ENCODE measurements at regions not wholly inside any gene's neighbourhood (a gene's known extent, or its start where the extent isn't known, plus 50 kb on each side); places are given as distances from the start of the nearest gene placed in this dataset.
"Not testable (repeated sequence)": the region's sequence is repeated elsewhere in the genome, so short reads cannot be mapped to it uniquely, and the experiment has no call there.

DNA sequence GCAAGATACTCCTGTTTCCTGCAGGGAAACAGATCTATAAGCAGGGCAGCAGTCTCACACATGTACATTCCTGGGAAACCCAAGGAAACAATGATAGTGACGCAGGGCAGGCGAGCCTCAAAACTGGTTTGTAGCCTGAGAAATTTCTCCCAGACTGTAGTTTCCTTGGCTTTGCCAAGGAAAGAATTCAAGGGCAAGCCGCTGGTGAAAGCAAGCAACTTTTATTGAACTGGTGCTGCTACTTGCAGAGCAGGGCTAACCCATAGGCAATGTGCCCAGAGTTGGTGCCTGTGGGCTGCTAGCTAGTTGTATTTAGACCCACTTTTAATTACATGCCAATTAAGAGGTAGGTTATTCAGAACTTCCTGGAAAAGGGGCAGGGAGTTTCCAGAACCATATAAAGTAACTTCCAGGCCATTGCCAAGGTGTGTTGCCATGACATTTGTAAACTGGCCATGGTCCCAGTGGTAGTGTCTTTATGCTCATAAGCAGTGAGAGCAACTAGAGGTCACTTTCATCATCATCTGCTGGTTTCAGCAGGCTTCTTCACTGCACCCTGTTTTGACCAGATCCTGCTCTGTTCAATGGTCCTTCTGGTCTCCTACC is 92.0 kb downstream of the PPIAL4A start:
- not testable (repeated sequence) for DNase-seq (ENCODE audit: low read depth); H3K4me3 ChIP-seq (ENCODE audit: control insufficient read depth, low read depth, low read length)

DNA sequence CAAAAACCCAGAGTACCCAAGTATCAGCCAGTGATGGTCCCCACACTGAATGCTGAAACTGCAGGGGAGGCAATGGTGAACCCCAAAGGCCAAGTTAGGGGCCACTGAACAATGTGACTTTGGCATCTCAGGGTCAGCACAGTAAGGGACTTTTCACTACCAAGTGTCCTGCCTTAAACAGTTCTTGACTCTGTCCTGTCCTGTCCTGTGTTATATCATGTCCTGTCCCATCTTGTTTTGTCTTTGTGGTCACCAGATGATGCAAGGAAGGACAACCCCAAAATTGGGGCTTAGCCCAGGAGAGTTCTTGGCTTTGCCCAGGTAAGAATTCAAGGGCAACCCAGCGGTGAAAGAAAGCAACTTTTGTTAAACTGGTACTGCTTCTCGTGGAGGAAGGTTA is 105.0 kb downstream of the PPIAL4A start:
- DNase-seq (ENCODE audit: low read depth); H3K4me3 ChIP-seq (ENCODE audit: control insufficient read depth, low read depth, low read length): not testable (repeated sequence)

- DNase-seq (ENCODE audit: low read depth); H3K4me3 ChIP-seq (ENCODE audit: control insufficient read depth, low read depth, low read length): not testable (repeated sequence)
Measured at GRCh38 chr1:120995025-120995424, 105.5 kb downstream of the PPIAL4A start.

DNA sequence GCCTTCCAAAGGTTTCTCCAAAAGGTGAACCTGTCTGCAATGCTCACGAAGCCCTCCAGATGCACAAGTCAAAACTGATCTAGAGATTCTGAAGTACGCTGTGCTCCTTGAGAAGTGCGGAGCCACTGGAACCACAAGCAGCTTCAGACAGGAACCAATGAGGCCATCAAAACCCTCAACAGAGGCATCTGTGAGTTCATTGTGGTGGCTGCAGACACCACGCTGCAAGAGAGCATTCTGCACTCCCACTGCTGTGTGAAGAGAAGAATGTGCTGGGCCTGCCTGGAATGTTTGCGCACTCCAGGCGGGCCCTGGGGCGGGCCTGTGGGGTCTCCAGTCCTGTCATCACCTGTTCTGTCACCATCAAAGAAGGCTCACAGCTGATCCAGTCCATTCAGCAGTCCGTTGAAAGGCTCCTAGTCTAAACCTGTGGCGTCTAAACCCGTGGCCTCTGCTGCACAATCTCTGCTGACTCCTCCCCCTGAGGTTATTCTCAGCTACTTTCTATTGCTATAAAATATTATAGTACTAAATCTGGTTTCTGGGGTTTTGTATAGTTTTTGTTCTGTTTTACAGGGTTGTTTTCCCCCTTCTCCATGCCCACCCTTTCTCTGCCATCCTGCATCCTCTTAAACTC is 111.6 kb downstream of the PPIAL4A start:
- not testable (repeated sequence) for H3K4me3 ChIP-seq (ENCODE audit: control insufficient read depth, low read depth, low read length); DNase-seq (ENCODE audit: low read depth)

GRCh38 chr1:121003230-121003629 is 113.7 kb downstream of the PPIAL4A start:
- DNase-seq (ENCODE audit: low read depth); H3K4me3 ChIP-seq (ENCODE audit: control insufficient read depth, low read depth, low read length): not testable (repeated sequence)

DNA sequence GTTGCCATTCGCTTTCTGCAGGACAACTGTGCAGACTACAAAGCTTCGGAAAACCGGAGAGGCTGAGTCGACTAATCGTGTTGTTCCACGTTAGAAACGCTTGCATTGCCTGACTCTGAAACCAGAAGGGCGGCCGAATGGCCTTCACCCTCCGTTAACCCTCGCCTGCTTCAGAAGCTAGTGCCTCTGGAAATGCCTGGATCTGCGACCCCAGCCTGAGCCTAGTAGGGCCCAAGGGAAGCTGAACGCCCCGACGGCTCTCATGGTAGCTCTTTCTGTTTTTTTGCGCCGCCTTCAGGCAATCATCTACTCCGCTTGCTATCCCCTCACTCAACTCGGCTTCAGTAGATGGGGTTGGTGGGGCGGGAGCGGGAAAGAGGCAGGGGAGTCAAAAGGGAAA is 117.3 kb downstream of the PPIAL4A start:
- DNase-seq (ENCODE audit: low read depth); H3K4me3 ChIP-seq (ENCODE audit: control insufficient read depth, low read depth, low read length): not testable (repeated sequence)

DNA sequence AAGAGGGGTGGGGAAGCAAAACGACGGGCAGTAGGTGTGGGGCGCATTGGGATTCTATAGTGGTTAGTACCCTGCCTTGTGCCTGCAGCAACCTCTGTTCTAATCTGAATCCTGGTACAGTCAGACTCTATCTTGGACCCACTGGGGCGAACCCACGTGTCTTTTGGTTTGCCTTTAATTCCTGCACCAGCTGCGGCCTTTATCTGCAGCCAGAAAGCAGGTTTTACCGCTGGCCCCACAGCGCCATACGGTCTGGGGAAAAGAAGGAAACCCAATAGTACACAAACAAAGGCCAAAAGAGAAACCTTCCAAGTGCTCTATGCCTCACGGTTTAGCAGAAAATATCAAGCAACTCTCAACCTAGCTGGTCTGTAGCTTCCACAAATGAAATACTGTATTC is 118.2 kb downstream of the PPIAL4A start:
- H3K4me3 ChIP-seq (ENCODE audit: control insufficient read depth, low read depth, low read length); DNase-seq (ENCODE audit: low read depth): not testable (repeated sequence)

DNA sequence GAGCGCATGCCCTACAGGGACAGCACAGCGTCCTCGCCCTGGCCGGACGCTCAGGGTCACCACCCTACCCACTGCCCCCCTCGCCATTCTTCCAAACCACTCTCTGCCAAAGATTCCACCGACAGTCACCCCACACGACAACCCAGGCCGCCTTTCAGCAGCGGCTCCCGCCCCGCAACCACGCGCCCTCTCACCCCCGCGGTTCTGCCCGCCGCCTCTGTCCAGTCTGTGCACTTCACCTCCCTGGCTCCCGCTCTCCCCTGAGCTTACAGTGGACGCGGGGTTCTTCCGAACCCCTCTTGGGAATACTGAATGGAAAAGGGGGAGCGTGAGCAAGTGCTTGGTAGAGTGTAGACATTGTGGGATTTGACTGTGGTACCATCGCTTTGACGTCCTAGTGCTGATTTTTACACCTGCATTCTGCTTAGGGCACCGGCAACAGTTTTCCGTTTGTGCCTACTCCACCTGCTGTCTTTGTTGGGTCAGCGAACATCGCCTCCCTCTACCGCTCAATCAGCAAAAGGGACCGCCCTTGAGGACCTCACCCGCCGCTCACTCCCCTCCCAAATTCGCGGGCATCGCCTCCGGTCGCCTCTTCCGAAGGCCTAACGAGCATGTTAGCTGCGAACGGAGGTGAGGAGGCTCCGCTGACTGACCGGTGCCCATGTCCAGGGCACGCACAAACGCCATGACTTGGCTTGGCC is 119.1 kb downstream of the PPIAL4A start:
- DNase-seq (ENCODE audit: low read depth); H3K4me3 ChIP-seq (ENCODE audit: control insufficient read depth, low read depth, low read length): not testable (repeated sequence)

GRCh38 chr1:121009216-121010057 is 119.9 kb downstream of the PPIAL4A start:
- not testable (repeated sequence) for H3K4me3 ChIP-seq (ENCODE audit: control insufficient read depth, low read depth, low read length); DNase-seq (ENCODE audit: low read depth)

- not testable (repeated sequence) for H3K4me3 ChIP-seq (ENCODE audit: control insufficient read depth, low read depth, low read length); DNase-seq (ENCODE audit: low read depth)
Measured at GRCh38 chr1:121010141-121010540, 120.6 kb downstream of the PPIAL4A start.

GRCh38 chr1:121013181-121013580 is 123.6 kb downstream of the PPIAL4A start:
- not testable (repeated sequence) for DNase-seq (ENCODE audit: low read depth); H3K4me3 ChIP-seq (ENCODE audit: control insufficient read depth, low read depth, low read length)

DNA sequence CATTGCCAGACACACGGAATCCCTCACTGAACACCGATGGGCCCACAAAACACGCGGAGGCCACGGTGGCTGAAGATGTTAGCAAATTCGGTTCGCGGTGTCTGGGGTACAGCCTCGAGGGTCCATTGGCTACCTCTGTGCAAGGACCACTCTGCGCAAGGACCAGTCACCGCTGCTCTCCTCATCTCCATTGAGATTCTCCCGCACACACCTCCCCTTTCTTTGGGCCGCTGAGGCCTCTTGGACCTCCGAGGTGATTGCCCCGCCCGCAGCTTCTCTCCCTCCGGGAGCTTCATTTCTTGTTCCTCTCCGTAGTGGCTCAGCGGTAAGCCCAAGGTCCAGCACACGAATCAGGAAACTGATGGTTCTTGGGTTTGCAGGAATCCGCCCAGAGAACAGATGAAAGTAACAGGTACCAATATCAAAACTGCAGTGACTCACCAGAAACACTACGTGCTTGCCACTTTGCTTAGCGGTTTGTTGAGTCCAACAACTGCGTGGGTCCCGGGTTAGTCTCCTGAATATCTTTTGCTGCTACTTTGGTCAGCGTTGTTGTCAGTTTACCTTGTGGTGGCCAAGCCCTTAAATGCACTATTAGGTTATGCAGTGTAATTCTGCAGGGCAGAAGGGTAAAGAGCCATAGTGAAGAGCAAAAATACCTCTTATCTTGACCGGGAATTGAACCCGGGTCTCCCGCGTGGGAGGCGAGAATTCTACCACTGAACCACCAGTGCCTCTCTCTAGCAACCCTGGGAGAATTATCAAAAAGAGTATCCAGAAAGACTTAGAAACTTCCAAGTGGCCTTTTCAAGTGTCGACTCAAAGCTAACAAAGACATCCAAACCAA is 126.8 kb downstream of the PPIAL4A start:
- not testable (repeated sequence) for H3K4me3 ChIP-seq (ENCODE audit: control insufficient read depth, low read depth, low read length)
- peak; percentile 10 for DNase-seq (ENCODE audit: low read depth)

Measured in AG09309 (cell line).